CD4-positive, alpha-beta T cell treated with Interleukin-15 for 4 hours (primary cell): ENCODE measurements at regions not wholly inside any gene's neighbourhood (a gene's known extent, or its start where the extent isn't known, plus 50 kb on each side); places are given as distances from the start of the nearest gene placed in this dataset.
A peak's percentile ranks its signal among the peaks of the same experiment; 100 is the strongest.
"Not testable (repeated sequence)": the region's sequence is repeated elsewhere in the genome, so short reads cannot be mapped to it uniquely, and the experiment has no call there.

Experiments
- DNase-seq: peaks from one replicate; pipeline ENCODE4 v3.0.0-alpha.2; 2020; ENCODE audit warnings: low spot score

- DNase-seq, result no peak
Measured at GRCh38 chrX:46366381-46367207, 178.6 kb downstream of the ZNF674 start.

- DNase-seq, result no peak
Measured at GRCh38 chrX:46354481-46354880, 190.7 kb downstream of the ZNF674 start.

- DNase-seq, result no peak
Measured at GRCh38 chrX:46341767-46342322, 203.4 kb downstream of the ZNF674 start.

GRCh38 chrX:46340696-46341095 lies 204.5 kb downstream of the ZNF674 start:
- no peak for DNase-seq

GRCh38 chrX:46333550-46333949 lies 211.7 kb downstream of the ZNF674 start:
- DNase-seq, result no peak

- DNase-seq, result no peak
Measured at GRCh38 chrX:46330981-46331380, 214.2 kb downstream of the ZNF674 start.

GRCh38 chrX:46330513-46330912 lies 214.7 kb downstream of the ZNF674 start:
- no peak for DNase-seq

GRCh38 chrX:46328133-46328532 lies 217.1 kb downstream of the ZNF674 start:
- no peak for DNase-seq

GRCh38 chrX:46327566-46328115 lies 217.6 kb downstream of the ZNF674 start:
- DNase-seq, result no peak

- no peak for DNase-seq
Measured at GRCh38 chrX:46326161-46326560, 219.1 kb downstream of the ZNF674 start.

GRCh38 chrX:46325312-46325877 lies 219.8 kb downstream of the ZNF674 start:
- peak; percentile 18 for DNase-seq

GRCh38 chrX:46324166-46324565 lies 221.1 kb downstream of the ZNF674 start:
- DNase-seq, result no peak

- not testable (repeated sequence) for DNase-seq
Measured at GRCh38 chrX:46322929-46323328, 222.3 kb downstream of the ZNF674 start.

GRCh38 chrX:46321676-46322075 lies 223.5 kb downstream of the ZNF674 start:
- DNase-seq, result no peak

GRCh38 chrX:46319750-46320149 lies 225.5 kb downstream of the ZNF674 start:
- no peak for DNase-seq

GRCh38 chrX:46318551-46318950 lies 226.7 kb downstream of the ZNF674 start:
- no peak for DNase-seq

GRCh38 chrX:46317163-46317562 lies 228.1 kb downstream of the ZNF674 start:
- no peak for DNase-seq

- no peak for DNase-seq
Measured at GRCh38 chrX:46311581-46312120, 233.6 kb downstream of the ZNF674 start.

GRCh38 chrX:46310815-46311497 lies 234.3 kb downstream of the ZNF674 start:
- no peak for DNase-seq

- no peak for DNase-seq
Measured at GRCh38 chrX:46308110-46308509, 237.1 kb downstream of the ZNF674 start.

GRCh38 chrX:46306103-46306502 lies 239.1 kb downstream of the ZNF674 start:
- DNase-seq, result no peak

GRCh38 chrX:46305431-46305830 lies 239.8 kb downstream of the ZNF674 start:
- no peak for DNase-seq
